Ishikawa (cell line): ENCODE measurements at regions not wholly inside any gene's neighbourhood (a gene's known extent, or its start where the extent isn't known, plus 50 kb on each side); places are given as distances from the start of the nearest gene placed in this dataset.

Experiments
- EGR1 ChIP-seq: IDR thresholded peaks from 2 replicates; pipeline ENCODE4 v1.6.1; 2012
- EP300 ChIP-seq: IDR thresholded peaks from 2 replicates; pipeline ENCODE4 v1.6.1; 2012; ENCODE audit warnings: borderline replicate concordance
- FOXM1 ChIP-seq: IDR thresholded peaks from 2 replicates; pipeline ENCODE4 v1.6.1; 2012; ENCODE audit warnings: low read depth, borderline replicate concordance
- NFIC ChIP-seq: IDR thresholded peaks from 2 replicates; pipeline ENCODE4 v1.6.1; 2012
- TCF12 ChIP-seq: IDR thresholded peaks from 2 replicates; pipeline ENCODE4 v1.6.1; 2012; ENCODE audit warnings: low read depth
- TEAD4 ChIP-seq: IDR thresholded peaks from 2 replicates; pipeline ENCODE4 v1.6.1; 2012
- USF1 ChIP-seq: IDR thresholded peaks from 2 replicates; pipeline ENCODE4 v1.6.1; 2012

GRCh38 chr16:85348065-85348840 is 236.0 kb upstream of the CIBAR2 start:
- TF ChIP-seq NFIC (no peak), EP300 (no peak), TCF12 (no peak), EGR1 (no peak), USF1 (no peak), TEAD4 (no peak), FOXM1 (no peak)
